ENCODE measurements at regions not wholly inside any gene's neighbourhood (a gene's known extent, or its start where the extent isn't known, plus 50 kb on each side); places are given as distances from the start of the nearest gene placed in this dataset.
"Not testable (repeated sequence)": the region's sequence is repeated elsewhere in the genome, so short reads cannot be mapped to it uniquely, and the experiment has no call there.

DNA sequence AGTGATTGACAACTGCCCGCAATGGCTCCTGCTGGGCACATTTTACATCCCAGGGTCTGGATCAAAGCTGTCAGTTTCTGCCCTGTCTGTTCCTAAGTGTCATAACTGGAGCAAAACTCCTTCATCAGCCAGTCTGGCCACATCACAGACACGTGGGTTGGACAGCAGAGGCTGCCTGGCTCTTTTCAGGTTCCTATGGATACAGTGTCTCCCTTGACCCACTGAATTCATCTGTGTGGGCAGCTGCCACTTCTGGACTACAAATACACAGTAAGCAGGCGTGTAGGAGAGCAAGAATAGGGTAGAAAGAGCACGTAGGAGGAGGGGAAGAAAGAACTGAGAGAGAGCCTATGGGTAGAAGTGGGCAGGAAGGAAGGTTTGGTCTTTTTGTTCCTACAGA, 238.0 kb downstream of the ENC1 start:
- no peak for DNase-seq

DNA sequence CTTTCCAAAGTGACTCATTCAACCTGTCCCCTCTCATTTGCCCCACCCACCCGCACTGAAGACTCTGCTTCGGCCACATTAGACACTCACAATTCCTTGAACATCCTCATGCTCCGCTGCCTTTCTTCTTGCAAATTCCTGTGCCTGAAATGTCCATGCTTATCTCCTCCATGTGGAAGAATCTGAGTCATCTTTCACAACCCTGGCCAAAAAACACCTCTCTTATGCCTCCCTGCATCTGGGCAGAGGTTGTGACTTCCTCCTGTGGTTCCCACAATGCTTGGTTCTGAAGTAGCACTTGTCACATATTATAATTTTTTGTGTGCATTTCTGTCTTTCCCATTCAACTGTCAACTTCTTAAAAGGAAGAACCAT, 238.6 kb downstream of the ENC1 start:
- no peak for DNase-seq

DNA sequence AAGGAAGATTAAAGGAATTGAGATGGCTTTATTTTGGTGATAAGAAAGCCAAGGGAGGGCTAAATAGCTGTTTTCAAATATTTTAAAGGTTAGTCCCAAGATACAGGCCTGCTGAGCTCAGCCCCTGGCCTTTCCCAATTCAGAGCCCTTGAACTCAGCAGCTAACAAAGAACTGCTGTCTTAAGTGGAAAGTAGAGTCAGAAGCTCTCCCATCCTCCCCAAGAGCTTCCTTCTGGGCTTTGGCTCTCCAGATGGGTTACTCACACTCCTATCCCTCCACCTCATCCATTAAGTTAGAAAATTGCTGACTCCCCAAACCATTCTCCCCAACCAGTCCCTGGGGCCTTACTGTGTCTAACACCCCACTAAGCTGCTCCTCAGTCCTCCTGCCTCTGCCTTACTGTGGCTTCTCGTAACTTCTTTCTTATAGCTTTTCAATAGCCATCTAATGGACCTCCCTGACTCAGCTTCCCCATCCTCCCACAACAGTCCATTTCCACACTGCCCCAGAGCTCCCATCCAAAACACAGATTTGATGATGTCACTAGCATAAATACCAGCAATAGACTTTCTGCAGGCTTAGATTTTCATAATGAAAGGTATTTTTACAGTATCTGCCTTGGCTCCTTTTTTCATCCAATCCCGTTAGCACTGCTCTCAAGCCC, 239.1 kb downstream of the ENC1 start:
- DNase-seq = no peak

DNA sequence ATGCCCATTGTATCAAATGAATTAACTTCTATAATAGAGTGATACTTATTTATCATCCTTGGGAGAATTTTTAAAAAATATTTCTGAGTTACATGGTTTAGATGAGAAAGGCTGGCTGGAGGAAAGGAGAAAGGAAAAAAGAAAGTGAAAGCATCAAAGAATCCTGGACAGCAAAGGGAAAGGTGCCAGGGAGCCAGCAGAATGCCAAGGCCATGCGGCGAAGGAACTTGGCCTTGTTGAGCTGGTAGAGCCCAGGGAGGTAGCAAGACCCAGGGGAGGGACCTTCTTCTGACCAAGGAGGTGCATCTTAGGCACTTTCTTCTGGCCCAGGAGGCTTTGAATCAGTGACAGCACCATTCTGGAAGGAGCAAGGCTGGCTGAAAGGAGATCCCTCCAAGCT, 240.5 kb downstream of the ENC1 start:
- no peak for DNase-seq

DNA sequence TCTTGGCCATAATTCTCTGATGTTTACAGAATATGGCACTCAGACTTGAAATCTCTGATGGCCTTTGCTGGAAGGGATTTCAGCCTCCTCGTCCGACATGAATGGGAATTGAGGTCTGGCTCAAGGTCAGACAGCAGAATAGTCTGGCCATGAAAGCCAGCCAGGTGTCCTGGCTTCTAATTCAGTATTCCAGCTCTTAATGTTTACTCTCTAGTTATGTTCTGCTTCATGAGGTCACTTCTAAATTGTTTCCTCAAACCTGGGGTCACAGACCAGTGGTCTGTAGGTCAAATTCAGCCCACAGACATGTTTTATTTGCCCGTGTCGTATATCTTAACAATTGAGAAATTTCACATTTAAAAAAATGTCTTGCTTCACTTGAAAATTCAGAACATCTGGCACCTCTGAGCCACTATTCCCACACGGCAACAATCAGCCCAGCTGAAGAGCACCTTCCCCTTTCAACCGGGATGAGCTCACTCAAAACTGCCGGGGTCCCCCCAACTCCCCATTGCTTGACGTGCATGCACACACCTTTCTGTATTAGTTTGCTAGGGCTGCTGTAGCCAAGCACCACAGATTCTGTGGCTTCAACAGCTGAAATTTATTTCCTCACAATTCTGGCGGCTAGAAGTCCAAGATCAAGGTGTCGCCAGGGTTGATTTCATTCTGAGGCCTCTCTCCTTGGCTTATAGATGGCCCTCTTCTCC, 243.5 kb downstream of the ENC1 start:
- no peak for DNase-seq

DNA sequence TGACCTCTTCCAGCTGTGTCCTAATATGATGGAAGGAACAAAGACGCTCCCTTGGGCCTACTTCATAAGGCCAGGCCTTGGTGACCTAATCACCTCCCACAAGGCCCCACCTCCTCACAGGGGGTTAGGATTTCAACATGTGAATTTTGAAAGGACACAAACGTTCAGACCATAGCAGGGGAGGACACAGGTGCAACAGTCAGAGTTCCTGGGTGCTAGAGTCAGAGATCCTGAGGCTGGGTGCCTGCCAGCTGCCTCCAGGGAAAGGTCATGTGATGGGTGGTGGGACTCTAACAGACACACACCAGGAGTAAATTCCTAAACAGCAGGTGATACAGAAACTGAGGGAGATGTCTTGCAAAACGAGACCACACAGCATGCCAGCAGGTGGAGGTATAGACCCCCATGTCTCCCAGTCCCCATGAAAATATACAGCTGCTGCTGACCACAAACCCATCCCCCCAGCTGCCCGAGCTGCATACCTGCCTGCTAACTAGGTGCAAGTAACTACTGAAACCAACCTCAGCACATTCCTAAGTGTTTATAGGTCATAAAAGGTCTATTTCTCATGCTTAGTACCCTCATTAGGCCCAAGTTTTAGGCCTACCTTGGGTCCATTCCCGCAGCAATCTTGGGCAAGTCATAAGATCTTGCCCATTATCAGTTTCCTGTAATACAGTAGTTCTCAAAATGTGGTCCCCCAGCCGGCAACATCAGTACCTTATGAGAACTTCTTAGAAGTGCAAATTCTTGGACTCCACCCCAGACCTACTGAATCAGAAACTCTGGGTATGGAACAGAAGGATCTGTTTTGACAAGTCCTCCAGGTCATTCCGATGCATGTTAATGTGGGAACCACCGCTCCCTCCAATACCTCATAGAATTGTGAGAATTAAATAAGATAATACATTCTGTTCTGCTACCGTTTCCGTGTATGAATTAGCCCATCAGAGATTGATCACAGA, 245.3 kb downstream of the ENC1 start:
- no peak for DNase-seq

DNA sequence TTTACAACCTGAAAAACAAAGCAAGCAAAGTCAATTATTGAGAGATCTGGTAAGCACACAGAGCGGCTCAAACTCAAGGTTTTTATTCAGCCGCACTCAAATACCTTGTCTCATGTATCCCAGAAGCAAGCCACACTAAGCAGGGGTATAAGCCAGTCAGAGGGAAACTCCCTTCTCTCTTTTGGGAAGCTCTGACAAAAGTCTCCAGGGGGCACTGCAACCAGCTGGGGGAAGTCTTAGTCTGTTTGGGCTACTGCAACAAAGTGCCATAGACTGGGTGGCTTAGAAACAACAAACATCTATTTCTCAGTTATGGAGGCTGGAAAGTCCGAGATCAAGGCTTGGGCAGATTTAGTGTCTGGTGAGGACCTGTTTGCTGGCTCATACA, 246.0 kb downstream of the ENC1 start:
- DNase-seq = no peak

DNA sequence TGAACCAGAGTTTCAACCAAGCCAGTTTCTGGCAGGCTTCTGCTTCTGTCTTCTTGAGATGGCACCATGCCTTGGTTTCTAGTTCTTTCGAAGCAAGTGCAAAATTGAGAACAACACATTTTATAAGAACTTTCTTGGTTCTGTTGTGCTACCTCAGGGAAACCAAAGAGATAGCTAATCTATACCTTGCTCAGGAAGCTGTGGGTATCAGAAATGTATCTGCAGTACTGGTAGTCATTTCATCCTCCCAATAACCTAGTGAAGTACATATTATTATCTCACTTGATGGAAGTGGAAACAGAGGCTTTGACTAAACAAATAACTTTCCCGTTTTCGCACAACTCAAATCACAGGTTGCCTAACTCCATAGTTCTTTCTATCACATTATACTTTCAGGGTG, 246.6 kb downstream of the ENC1 start:
- DNase-seq = no peak

DNA sequence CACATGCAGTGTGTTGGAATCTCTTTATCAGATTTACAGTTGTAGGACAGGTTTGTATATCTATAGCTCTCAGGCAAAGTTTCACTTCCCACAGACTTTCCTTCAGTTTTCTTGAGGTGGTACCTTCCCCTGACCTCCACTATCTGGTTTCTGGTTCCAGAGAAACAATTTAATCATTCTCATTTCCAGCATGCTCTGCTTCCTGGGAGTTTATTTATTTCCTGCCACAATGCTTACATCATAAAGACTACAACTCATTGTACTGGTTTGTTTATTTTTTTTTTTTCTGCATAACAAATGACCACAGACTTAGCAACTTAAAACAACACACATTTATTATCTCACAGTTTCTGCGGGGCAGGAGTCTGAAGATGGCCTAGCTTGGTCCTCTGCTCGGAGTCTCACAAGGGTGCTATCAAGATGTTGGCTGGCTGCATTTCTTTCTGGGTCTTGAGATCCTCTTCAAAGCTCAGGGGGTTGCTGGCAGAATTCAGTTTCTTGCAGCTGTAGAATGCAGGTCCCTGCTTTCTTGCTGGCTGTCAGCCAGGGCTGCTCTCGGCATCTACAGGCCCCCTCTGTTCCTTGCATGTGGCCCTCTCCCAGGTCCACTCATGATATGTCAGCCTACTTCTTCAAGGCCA, 247.7 kb downstream of the ENC1 start:
- DNase-seq = no peak

DNA sequence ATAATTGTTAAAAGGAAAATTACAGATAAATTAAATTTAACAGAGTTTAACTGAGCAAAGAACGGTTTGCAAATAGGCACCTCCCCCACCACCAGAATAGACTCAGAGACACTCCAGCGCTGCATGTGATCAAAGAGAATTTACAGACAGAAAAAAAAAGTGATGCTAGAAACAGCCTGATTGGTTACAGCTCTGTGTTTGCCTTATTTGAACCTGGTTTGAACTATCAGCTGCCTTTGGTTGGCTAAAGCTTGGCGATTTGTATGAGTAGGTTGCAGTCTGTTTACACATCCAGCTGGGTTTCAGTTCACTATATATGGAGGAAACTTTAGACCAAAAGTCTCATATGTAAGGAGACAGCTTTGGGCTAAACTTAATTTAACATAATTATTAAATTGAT, 249.1 kb downstream of the ENC1 start:
- DNase-seq = no peak

DNA sequence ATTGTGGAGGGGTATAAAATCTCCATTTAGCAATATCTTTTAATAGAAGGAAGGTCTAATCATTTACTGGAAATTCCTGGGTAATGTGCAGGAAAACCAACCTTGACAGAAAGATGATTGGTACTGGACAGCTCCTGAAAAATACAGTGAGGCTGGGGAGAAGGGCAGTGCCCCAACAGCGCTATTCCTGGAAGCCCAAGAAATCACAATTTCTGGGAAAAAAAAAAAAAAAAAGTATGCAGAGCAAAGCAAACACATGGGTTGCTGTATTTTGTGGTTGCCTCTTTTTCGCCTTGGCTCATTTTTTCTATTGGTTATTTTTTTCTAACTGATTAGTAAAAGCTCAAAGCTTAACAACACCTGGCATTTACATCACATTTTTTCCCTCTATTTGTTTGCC, 249.7 kb downstream of the ENC1 start:
- DNase-seq = no peak

DNA sequence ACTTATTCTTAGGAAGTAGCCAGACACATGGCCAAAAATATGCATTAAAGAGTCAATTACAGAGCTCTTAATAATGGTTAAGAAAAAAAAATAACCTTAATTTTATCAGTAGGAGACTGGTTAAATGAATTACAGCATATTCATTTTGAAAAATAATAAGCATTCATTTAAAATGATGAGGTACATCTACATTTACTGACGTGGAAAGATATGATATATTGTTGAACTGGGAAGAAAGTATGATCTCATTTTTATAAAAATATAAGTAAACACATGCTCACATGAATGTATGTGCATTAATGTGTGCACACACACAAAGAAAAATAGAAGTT, 250.3 kb downstream of the ENC1 start:
- DNase-seq = no peak

DNA sequence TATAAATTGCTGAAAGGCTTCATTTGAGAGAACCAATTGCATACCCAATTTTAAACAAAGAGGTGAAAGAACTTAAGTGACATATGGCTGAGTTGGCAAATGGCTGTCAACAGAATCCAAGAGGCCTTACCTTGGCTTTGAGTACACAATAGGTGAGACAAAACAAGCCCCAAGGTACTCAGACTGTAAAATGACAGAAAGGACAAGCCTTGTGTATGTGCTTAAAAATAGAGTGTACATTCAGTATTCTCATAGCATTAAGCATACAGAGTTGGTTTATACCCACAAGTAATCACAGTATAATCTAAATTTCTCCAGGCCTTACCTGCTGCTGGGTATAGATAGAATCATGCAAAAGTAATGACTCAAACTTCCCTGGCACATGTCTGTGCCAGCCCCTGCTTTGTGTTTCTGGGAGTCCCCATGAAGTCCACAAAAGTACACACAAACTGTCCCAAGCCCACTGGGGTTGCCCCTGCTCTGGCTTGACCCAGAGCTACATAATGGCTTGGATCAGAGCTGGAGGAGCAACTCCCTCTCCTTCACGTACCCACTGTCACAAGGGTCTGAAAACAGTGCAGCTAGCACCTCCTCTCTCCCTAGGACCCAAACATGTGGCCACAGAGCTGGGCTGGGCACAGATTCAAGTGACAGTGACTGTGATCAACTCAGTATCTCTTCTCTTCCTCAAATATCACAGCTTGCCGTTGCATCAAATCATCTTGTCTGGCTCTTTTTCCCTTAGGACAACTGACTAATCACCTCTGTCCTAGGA, 250.8 kb downstream of the ENC1 start:
- DNase-seq = no peak

DNA sequence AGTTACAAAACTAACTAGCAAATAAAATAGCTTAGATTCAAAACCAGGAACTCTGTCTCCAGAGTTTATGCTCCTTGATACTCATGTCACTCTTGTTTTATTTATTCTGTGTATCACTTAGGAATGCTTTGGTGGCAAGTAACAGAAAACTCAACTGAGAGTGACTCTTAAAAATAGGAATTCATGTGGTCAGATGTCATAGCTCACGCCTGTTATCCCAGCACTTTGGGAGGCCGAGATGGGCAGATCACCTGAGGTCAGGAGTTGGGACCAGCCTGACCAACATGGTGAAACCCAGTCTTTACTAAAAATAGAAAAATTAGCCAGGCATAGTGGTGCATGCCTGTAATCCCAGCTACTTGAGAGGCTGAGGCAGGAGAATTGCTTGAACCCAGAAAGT, 252.1 kb downstream of the ENC1 start:
- DNase-seq = not testable (repeated sequence)

DNA sequence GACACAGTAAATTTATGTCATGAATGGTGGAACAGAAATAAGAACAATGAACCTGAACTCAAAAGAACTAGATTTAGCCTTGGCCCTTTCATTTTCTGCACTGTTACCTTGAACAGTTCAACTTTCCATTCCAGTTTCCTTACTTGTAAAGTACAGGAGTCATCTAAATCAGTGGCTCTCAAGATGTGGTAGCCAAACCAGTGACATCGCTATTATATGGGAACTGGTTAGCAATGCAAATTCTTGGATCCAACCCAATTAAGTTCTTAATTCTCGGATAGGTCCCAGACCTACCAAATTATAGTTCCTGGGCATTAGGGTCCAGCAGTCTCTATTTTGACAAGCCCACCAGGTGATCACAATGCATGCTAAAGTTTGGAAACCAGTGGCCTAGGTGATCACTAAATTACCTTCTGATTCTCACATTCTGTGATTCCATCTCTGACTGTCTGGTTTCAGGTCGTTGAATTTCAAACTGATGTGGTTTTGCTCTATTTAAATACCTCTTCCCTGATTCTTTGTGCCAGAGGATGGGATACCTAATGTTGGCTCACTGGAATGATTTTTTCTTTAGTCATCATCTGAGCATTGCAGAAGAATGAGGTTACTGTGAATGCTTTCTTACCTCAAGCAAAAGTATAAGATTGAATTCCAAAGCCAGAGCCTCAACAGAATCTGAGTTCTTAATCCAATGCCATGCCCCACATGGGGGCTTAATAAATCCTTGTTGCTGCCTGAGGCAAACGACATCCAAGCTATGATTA, 253.8 kb downstream of the ENC1 start:
- DNase-seq = no peak

DNA sequence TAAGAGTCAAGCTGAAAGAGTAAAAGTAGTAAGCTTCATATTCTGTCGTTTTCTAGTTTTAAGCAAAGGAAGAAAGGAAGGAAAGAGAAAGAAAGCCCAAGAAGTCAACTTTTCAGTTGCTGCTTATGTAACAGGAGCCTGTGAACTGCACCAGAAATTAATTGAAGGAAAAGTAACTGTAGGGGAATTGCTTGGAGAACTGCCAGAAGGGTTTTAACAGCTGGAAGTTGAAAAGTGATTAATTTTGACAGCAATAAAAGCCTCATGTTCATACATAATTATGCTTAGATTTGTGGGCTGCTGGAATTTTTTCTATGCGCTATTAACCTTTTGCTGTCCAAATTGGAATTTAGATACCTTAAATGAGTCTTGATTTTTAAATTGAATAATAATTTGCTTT, 255.7 kb downstream of the ENC1 start:
- peak; percentile 78 for DNase-seq

DNA sequence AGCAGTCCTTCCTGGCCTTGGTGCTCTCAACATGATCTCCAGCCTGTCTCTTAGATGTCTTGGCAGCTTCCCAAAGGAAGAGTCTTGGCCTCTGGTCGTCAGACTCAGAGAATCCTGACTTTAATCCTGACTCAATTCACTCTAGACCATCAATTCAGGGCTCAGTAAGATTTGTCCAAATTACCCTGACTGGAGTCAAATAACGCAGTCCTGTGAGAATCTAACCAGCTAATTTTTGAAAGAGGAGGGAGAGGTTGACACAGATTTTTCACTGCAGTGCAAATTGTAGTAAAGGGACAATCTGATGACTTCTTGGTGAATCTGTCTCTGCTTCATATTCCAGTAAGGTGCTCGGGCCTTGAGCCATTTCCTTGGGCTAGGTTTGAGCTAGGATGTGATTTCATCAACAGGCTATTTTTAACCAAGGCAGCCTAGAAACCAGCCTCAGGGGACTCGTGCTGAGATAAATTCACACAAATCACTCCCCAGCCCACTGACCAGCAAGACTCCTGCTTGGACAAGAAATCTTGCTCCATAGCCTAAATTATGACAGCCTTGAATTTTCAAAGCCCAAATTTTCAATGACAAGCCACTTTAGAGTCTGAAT, 257.4 kb downstream of the ENC1 start:
- DNase-seq = no peak

DNA sequence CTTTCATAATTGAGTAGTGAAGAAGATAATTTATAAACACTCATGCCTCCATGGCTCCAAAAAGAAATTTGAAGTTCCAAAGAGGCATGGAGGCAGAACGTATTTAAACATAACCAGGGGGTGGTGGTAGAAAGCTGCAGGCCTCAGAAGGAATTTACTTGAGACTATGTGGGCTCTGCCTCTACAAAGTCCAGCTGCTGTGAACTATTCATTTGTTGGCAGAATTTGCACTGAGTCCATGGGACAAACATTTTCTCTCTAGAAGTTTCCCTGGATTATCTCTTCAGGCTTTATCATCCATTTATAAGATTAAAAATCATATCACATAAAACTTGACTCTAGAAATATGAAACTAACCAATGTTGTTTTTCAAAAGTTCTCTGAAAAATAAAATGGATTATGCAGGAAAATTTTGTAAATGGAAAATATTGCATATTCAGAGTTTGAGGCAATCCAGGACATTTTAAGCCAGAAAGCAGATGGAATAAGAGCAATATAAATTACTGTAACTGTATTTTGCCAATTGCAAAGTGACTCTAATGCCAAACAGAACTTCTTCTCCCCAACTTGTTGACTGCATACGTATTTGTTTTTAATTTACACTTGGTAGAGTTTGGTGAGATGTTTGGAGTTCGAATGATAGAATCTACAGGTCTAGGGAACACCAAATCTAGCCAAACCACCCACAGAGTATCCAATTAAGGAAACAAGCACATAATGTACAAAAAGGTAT, 258.2 kb downstream of the ENC1 start:
- DNase-seq = no peak

DNA sequence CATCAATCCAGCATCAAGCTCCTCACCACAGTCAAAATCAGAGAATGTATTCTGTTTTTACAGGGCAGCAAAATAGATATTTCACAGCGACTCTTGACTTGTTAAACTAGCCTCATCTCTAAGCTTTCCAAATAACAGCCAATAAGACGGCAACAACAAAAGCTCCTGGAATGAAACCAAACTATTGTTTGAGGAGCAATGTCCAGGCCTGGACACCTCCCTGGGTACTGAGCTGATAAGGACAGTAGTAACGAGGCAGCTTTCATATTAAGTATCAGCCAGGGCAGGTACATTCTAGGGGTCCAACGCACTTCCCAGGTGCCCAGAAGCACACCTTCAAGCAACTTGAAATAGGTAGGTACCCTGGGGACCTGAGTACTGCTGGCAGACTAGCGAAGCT, 260.3 kb downstream of the ENC1 start:
- DNase-seq = no peak

DNA sequence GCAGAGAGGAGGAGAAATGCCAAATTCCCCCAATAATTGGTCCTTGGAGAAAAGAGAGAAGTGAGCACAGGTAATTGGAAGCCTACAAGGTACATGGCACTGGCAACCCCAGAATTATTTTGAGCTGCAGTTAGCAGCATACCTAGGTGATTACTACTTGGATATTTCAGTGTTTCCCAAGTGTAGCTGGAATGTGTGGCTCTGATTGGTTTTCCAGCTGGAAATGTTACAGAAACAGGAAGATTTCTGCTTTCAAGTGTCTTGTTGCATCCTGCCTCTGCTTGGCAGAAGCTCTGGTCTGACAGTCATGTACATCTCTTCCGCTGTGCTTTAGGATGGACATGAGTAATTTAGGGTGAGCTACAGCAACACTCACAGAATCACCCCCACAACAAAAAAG, 262.1 kb downstream of the ENC1 start:
- DNase-seq = no peak

All from left kidney (tissue), 1 donor.